HEK293T (cell line): ENCODE measurements at regions not wholly inside any gene's neighbourhood (a gene's known extent, or its start where the extent isn't known, plus 50 kb on each side); places are given as distances from the start of the nearest gene placed in this dataset.

Experiments
- ARNT ChIP-seq: fragments of 450-650 bp; IDR thresholded peaks from 2 replicates; pipeline ENCODE4 v1.6.1; 2017; ENCODE audit warnings: mild to moderate bottlenecking
- BHLHE40 ChIP-seq: fragments of 450-650 bp; IDR thresholded peaks from 2 replicates; pipeline ENCODE4 v1.6.1; 2016; ENCODE audit warnings: mild to moderate bottlenecking, moderate library complexity, borderline replicate concordance
- CTBP1 ChIP-seq: fragments of 450-650 bp; IDR thresholded peaks from 2 replicates; pipeline ENCODE4 v1.6.1; 2016; ENCODE audit warnings: borderline replicate concordance
- ELF4 ChIP-seq: fragments of 450-650 bp; IDR thresholded peaks from 2 replicates; pipeline ENCODE4 v1.6.1; 2017; ENCODE audit warnings: antibody characterized with exemption
- FOXA1 ChIP-seq: fragments of 450-650 bp; IDR thresholded peaks from 2 replicates; pipeline ENCODE4 v1.6.1; 2016; ENCODE audit warnings: mild to moderate bottlenecking
- FOXK2 ChIP-seq: fragments of 450-650 bp; IDR thresholded peaks from 2 replicates; pipeline ENCODE4 v1.6.1; 2016; ENCODE audit warnings: mild to moderate bottlenecking
- FOXM1 ChIP-seq: fragments of 450-650 bp; IDR thresholded peaks from 2 replicates; pipeline ENCODE4 v1.6.1; 2017; ENCODE audit warnings: mild to moderate bottlenecking, borderline replicate concordance
- HDGF ChIP-seq: fragments of 450-650 bp; IDR thresholded peaks from 2 replicates; pipeline ENCODE4 v1.6.1; 2017; ENCODE audit warnings: antibody characterized with exemption, borderline replicate concordance
- PKNOX1 ChIP-seq: fragments of 450-650 bp; IDR thresholded peaks from 2 replicates; pipeline ENCODE4 v1.6.1; 2016
- SP1 ChIP-seq: fragments of 450-650 bp; IDR thresholded peaks from 2 replicates; pipeline ENCODE4 v1.6.1; 2017
- SUZ12 ChIP-seq: fragments of 450-650 bp; IDR thresholded peaks from 2 replicates; pipeline ENCODE4 v1.6.1; 2016; ENCODE audit warnings: mild to moderate bottlenecking
- TARDBP ChIP-seq: fragments of 450-650 bp; IDR thresholded peaks from 2 replicates; pipeline ENCODE4 v1.6.1; 2016

- no peak for TF ChIP-seq ARNT
- TF ChIP-seq FOXM1, result no peak
- no peak for TF ChIP-seq PKNOX1
- no peak for TF ChIP-seq FOXA1
- no peak for TF ChIP-seq ELF4
- TF ChIP-seq SP1, result no peak
- no peak for TF ChIP-seq SUZ12
- TF ChIP-seq TARDBP, result no peak
- no peak for TF ChIP-seq CTBP1
- no peak for TF ChIP-seq FOXK2
- no peak for TF ChIP-seq HDGF
- TF ChIP-seq BHLHE40, result no peak
These were observed 410.2 kb downstream of the MMUT start for GRCh38 chr6:49052901-49053300.
